ENCODE measurements at regions not wholly inside any gene's neighbourhood (a gene's known extent, or its start where the extent isn't known, plus 50 kb on each side); places are given as distances from the start of the nearest gene placed in this dataset.

DNA sequence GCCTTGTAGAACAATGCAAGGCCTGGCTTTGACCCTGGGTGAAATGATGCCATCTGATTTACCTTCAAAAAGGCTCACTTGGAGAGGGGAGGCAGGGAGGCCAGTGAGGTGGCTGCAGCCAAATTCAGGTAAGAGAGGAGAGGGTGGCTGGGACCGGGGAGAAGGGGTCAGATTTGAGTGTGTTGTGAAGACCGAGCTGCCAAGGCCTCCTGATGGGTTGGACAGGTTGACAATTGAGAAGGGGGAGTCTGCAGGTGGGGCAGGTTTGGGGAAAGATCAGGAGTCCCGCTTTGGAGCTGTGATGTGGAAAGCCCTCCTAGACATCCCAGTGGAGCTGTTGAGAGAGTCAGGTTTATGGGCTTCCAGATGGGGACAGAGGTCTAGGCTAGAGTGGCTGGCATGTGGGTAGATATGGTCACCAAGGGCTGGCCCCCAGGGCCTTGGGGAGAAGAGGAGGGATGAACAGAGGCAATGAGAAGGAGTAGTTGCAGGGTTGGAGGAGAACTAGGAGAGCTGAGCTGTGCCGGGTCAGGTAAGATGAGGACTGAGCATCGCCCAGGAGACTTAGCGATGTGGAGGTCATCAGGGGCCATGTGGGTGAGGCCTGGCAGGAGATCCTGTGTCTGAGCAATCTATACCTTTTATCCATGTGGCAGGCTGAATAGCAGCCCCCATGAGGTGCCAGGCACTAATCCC lies 70.5 kb upstream of the TOX2 start:
- H3K36me3 ChIP-seq (ENCODE audit: insufficient read depth, low read length) = no peaks in the 10 kb centered on the region
- no peaks in the 10 kb centered on the region for H4K20me1 ChIP-seq (ENCODE audit: insufficient read depth, low read length)
- H3K9me3 ChIP-seq (ENCODE audit: low read length) = no peaks in the 10 kb centered on the region
- H3K9ac ChIP-seq (ENCODE audit: low read length) = no peak overlapping the region
- no peak overlapping the region for H3K4me2 ChIP-seq (ENCODE audit: low read length)
- H3K4me1 ChIP-seq (ENCODE audit: insufficient read depth, low read length, severe bottlenecking) = peaks cover 19% of the 10 kb centered on the region
- H3F3A ChIP-seq (ENCODE audit: insufficient read depth, low read length) = no peaks in the 10 kb centered on the region
- TF ChIP-seq, protein P1, sequence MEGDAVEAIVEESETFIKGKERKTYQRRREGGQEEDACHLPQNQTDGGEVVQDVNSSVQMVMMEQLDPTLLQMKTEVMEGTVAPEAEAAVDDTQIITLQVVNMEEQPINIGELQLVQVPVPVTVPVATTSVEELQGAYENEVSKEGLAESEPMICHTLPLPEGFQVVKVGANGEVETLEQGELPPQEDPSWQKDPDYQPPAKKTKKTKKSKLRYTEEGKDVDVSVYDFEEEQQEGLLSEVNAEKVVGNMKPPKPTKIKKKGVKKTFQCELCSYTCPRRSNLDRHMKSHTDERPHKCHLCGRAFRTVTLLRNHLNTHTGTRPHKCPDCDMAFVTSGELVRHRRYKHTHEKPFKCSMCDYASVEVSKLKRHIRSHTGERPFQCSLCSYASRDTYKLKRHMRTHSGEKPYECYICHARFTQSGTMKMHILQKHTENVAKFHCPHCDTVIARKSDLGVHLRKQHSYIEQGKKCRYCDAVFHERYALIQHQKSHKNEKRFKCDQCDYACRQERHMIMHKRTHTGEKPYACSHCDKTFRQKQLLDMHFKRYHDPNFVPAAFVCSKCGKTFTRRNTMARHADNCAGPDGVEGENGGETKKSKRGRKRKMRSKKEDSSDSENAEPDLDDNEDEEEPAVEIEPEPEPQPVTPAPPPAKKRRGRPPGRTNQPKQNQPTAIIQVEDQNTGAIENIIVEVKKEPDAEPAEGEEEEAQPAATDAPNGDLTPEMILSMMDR (IDR thresholded peaks at IDR 0.05; ENCODE audit: low read length) = no peak
- TF ChIP-seq EZH2 (IDR thresholded peaks at IDR 0.05; ENCODE audit: borderline replicate concordance, low read length) = no peak
- H3K9me2 ChIP-seq (ENCODE audit: low read depth, low read length) = no peaks in the 10 kb centered on the region
- H3K27me3 ChIP-seq (ENCODE audit: insufficient read depth, low read length) = no peaks in the 10 kb centered on the region
- no peaks in the 10 kb centered on the region for H3K79me2 ChIP-seq (ENCODE audit: insufficient read depth, low read length)
- no peak overlapping the region for H2AFZ ChIP-seq (ENCODE audit: low read length)
- H3K4me3 ChIP-seq (ENCODE audit: low read depth, low read length, poor library complexity, severe bottlenecking) = no peak overlapping the region
- no peak overlapping the region for H3K27ac ChIP-seq (ENCODE audit: low read depth, low read length, poor library complexity, severe bottlenecking)

DNA sequence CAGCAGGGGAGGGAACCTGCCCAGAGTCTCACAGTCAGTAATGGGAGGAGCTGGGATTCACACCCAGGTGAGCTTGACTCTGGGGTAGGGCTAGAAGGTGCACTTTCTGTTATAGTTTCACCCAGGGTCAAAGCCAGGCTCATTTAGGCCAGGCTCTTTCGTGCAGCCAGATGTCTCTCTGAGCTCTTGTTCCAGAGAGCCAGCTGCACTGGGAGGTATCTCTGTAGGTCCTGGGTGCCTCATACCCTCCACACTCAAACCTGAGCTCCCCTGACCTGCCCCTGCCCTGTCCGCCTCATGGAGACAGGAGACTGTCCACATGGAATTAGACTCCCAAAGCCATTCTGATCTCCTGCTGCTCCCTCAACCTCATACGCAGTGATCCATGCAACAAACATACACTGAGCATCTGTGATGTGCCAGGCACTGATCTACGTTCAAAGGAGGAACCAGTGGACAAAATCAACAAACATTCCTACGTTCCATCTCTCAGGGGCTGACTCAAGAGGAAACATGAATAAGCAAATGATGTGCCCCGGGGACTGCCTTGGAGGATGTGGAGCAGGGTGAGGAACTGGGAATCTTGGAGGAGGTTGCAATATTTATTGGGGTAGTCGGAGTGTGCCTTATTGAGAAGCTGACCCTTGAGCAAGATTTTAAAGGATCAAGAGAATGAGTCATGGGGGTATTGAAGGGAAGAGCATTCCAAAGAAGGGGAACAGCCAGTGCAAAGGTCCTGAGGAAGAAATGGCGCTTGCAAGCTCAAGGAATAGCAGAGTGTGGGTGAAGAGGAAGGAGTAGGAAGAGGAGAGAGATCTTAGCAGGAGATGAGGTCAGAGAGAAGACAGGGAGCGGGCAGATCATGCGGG lies 71.3 kb upstream of the TOX2 start:
- H3K36me3 ChIP-seq (ENCODE audit: insufficient read depth, low read length) = no peaks in the 10 kb centered on the region
- no peaks in the 10 kb centered on the region for H3K9me3 ChIP-seq (ENCODE audit: low read length)
- no peak overlapping the region for H3K9ac ChIP-seq (ENCODE audit: low read length)
- no peaks in the 10 kb centered on the region for H4K20me1 ChIP-seq (ENCODE audit: insufficient read depth, low read length)
- peaks cover 19% of the 10 kb centered on the region for H3K4me1 ChIP-seq (ENCODE audit: insufficient read depth, low read length, severe bottlenecking)
- no peaks in the 10 kb centered on the region for H3K9me2 ChIP-seq (ENCODE audit: low read depth, low read length)
- TF ChIP-seq, protein P1 (IDR thresholded peaks at IDR 0.05; ENCODE audit: low read length) = no peak
- no peak for TF ChIP-seq EZH2 (IDR thresholded peaks at IDR 0.05; ENCODE audit: borderline replicate concordance, low read length)
- no peak overlapping the region for H3K27ac ChIP-seq (ENCODE audit: low read depth, low read length, poor library complexity, severe bottlenecking)
- no peaks in the 10 kb centered on the region for H3K27me3 ChIP-seq (ENCODE audit: insufficient read depth, low read length)
- no peaks in the 10 kb centered on the region for H3K79me2 ChIP-seq (ENCODE audit: insufficient read depth, low read length)
- no peak overlapping the region for H3K4me3 ChIP-seq (ENCODE audit: low read depth, low read length, poor library complexity, severe bottlenecking)
- H2AFZ ChIP-seq (ENCODE audit: low read length) = no peak overlapping the region
- no peak overlapping the region for H3K4me2 ChIP-seq (ENCODE audit: low read length)
- no peaks in the 10 kb centered on the region for H3F3A ChIP-seq (ENCODE audit: insufficient read depth, low read length)

DNA sequence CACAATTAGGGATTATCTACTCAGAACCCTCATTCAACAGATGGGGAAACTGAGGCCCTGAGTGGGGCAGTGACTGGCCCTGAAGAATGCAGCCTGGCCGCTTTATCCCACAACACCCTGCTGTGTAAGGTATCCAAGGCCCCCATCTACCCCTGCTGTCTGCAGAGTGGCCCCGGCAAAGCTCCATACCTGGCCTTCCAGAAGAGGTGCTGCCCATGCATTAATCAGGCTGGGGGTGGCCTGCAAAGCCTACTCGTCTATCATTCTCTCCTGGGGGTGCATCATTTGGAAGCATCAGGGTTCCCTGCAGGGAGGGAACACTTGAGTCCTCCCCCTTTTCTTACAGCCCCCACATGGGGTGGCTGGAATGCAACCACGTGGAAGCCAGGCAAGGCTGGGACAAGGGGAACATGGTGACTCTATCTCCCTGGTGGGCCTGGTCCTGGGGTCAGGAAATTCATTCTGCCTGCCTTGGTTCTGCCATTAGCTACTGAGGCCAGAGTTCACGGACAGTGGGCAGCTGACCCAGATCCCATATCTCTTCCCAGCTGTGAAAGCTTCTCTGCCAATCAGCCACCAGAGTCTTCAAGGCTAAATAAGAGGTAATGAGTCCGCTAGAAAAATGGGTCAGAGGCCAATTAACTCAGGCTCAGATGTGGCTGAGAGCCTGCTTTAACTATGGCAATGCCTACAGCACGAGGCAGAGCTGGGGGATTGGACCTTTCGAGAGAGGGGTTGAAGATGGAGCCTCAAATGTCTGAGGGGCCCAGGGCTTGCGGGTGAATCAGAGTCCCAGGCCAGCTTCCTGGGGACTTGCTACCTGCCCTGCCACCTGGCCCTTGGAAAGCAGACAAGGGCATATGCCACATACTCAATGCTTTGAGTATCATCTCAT lies 72.3 kb upstream of the TOX2 start:
- H3K4me3 ChIP-seq (ENCODE audit: low read depth, low read length, poor library complexity, severe bottlenecking) = no peak overlapping the region
- H3K4me2 ChIP-seq (ENCODE audit: low read length) = no peak overlapping the region
- no peak for TF ChIP-seq EZH2 (IDR thresholded peaks at IDR 0.05; ENCODE audit: borderline replicate concordance, low read length)
- TF ChIP-seq, protein P1 (IDR thresholded peaks at IDR 0.05; ENCODE audit: low read length) = no peak
- no peak overlapping the region for H2AFZ ChIP-seq (ENCODE audit: low read length)
- H3K4me1 ChIP-seq (ENCODE audit: insufficient read depth, low read length, severe bottlenecking) = peaks cover 19% of the 10 kb centered on the region
- no peaks in the 10 kb centered on the region for H3K9me2 ChIP-seq (ENCODE audit: low read depth, low read length)
- H3K27ac ChIP-seq (ENCODE audit: low read depth, low read length, poor library complexity, severe bottlenecking) = no peak overlapping the region
- H3K27me3 ChIP-seq (ENCODE audit: insufficient read depth, low read length) = no peaks in the 10 kb centered on the region
- no peaks in the 10 kb centered on the region for H3K9me3 ChIP-seq (ENCODE audit: low read length)
- H4K20me1 ChIP-seq (ENCODE audit: insufficient read depth, low read length) = no peaks in the 10 kb centered on the region
- no peak overlapping the region for H3K9ac ChIP-seq (ENCODE audit: low read length)
- H3K36me3 ChIP-seq (ENCODE audit: insufficient read depth, low read length) = no peaks in the 10 kb centered on the region
- H3K79me2 ChIP-seq (ENCODE audit: insufficient read depth, low read length) = no peaks in the 10 kb centered on the region
- H3F3A ChIP-seq (ENCODE audit: insufficient read depth, low read length) = no peaks in the 10 kb centered on the region
